GM10248 (cell line): ENCODE measurements at regions not wholly inside any gene's neighbourhood (a gene's known extent, or its start where the extent isn't known, plus 50 kb on each side); places are given as distances from the start of the nearest gene placed in this dataset.

ENCODE experiments used
- CTCF ChIA-PET: fragments of 300-600 bp; sonication (Branson Sonifier 250); formaldehyde crosslinking; extraction: SDS; loops from one replicate; lab custom pipeline; 2021; ENCODE audit warnings: antibody characterized with exemption; lab: Yijun Ruan, JAX
- POLR2A ChIA-PET: fragments of 350-650 bp; sonication (Branson Sonifier 250); formaldehyde crosslinking; extraction: SDS; loops from one replicate; lab custom pipeline; 2020; ENCODE audit warnings: antibody characterized with exemption; lab: Yijun Ruan, JAX
- DNase-seq: peaks from one replicate; pipeline ENCODE4 v3.0.0; 2012; ENCODE audit errors: extremely low spot score
- CTCF ChIP-seq: IDR thresholded peaks from 2 replicates; pipeline ENCODE4 v1.5.1; 2012; ENCODE audit warnings: mild to moderate bottlenecking, low read depth; ENCODE audit errors: extremely low read depth, missing control alignments, control extremely low read depth

GRCh38 chr5:171639205-171639621 lies 146.4 kb upstream of the SMIM23 start:
- CTCF ChIA-PET = interaction anchor here (1.2 to 2.3 kb wide), 5 partner anchors 11 to 894 kb away, joined by 3 to 9 read pairs (median 4); no protein-coding TSS in a partner anchor
- POLR2A ChIA-PET = no interaction called here

GRCh38 chr5:171639966-171640365 lies 145.7 kb upstream of the SMIM23 start:
- no peak for TF ChIP-seq CTCF
- CTCF ChIA-PET = interaction anchor here (1.2 to 2.3 kb wide), 5 partner anchors 10 to 895 kb away, joined by 3 to 9 read pairs (median 4); no protein-coding TSS in a partner anchor
- no peak for DNase-seq
- POLR2A ChIA-PET = no interaction called here

More at GRCh38 chr5:171639205-171639621, 146.4 kb upstream of the SMIM23 start:
- TF ChIP-seq CTCF = no peak
- DNase-seq = no peak

- no peak for DNase-seq
- CTCF ChIA-PET = interaction anchor here (1.4 to 2.3 kb wide), 4 partner anchors 9 to 18 kb away, joined by 4 to 9 read pairs (median 5); no protein-coding TSS in a partner anchor
- TF ChIP-seq CTCF = no peak
- POLR2A ChIA-PET = no interaction called here
Measured at GRCh38 chr5:171640480-171640879, 145.1 kb upstream of the SMIM23 start.

GRCh38 chr5:171641891-171642290 lies 143.7 kb upstream of the SMIM23 start:
- ChIA-PET POLR2A (no interaction called here), CTCF (no interaction called here)
- no peak for DNase-seq
- no peak for TF ChIP-seq CTCF

GRCh38 chr5:171642894-171643293 lies 142.7 kb upstream of the SMIM23 start:
- no peak for TF ChIP-seq CTCF
- ChIA-PET POLR2A (no interaction called here), CTCF (no interaction called here)
- DNase-seq = no peak

- no peak for DNase-seq
- CTCF ChIA-PET = no interaction called here
- TF ChIP-seq CTCF = no peak
- POLR2A ChIA-PET = no interaction called here
Measured at GRCh38 chr5:171644536-171644935, 141.1 kb upstream of the SMIM23 start.
